HUES64 (cell line): ENCODE measurements at regions not wholly inside any gene's neighbourhood (a gene's known extent, or its start where the extent isn't known, plus 50 kb on each side); places are given as distances from the start of the nearest gene placed in this dataset.

ENCODE experiments used
- H3K27ac ChIP-seq: 2 replicates; pipeline ENCODE4 v1.7.0; 2013; ENCODE audit warnings: low read depth, low read length, inconsistent platforms
- H3K27me3 ChIP-seq: 2 replicates; pipeline ENCODE4 v1.6.1; 2013; ENCODE audit warnings: mild to moderate bottlenecking, low read length; ENCODE audit not compliant: insufficient read depth
- H3K36me3 ChIP-seq: 2 replicates; pipeline ENCODE4 v1.6.1; 2013; ENCODE audit warnings: mild to moderate bottlenecking, low read length; ENCODE audit not compliant: insufficient read depth
- H3K4me1 ChIP-seq: 2 replicates; pipeline ENCODE4 v1.6.1; 2013; ENCODE audit warnings: mild to moderate bottlenecking, low read length, moderate library complexity; ENCODE audit not compliant: insufficient read depth
- H3K4me3 ChIP-seq: 2 replicates; pipeline ENCODE4 v1.5.1; 2013; ENCODE audit warnings: mild to moderate bottlenecking, low read length, moderate library complexity
- H3K9ac ChIP-seq: 2 replicates; pipeline ENCODE4 v1.6.1; 2013; ENCODE audit warnings: mild to moderate bottlenecking, low read depth, low read length
- H3K9me3 ChIP-seq: 2 replicates; pipeline ENCODE4 v1.6.1; 2013; ENCODE audit warnings: low read depth, low read length; ENCODE audit not compliant: insufficient read depth
- WGBS: fragments of 150-250, 120-280 bp; methylation state at CpG from one replicate; pipeline ENCODE4 v1.1.7; 2013; ENCODE audit warnings: missing lambda C conversion rate; 5-methylcytosine and 5-hydroxymethylcytosine counted together

DNA sequence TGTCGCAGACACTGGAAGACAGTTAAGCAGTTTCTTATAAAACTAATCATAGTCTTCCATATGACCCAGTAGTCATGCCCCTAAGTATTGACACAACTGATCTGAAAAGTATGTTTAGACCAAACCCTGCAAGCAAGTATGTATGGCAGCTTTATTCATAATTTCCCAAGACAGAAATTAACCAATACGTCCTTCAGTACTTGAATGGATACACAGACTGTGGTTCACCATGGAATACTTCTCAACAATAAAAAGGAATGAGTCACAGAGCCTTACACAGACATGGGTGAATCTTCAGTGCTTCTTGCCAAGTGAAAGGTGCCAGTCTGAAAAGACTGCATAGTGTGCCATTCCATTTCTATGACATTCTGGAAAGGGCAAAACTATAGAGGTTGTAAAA is 50.2 kb upstream of the AKR1E2 start:
- peaks cover 6% of the 10 kb centered on the region; the same call in 1 of the 2 replicates for H3K4me1 ChIP-seq
- H3K27me3 ChIP-seq = no peaks in the 10 kb centered on the region
- H3K27ac ChIP-seq = no peak overlapping the region
- H3K9me3 ChIP-seq = no peaks in the 10 kb centered on the region
- no peaks in the 10 kb centered on the region for H3K36me3 ChIP-seq
- WGBS = 93% methylated on average over 2 of the region's 2 CpGs
- H3K9ac ChIP-seq = no peak overlapping the region
- no peak overlapping the region for H3K4me3 ChIP-seq

DNA sequence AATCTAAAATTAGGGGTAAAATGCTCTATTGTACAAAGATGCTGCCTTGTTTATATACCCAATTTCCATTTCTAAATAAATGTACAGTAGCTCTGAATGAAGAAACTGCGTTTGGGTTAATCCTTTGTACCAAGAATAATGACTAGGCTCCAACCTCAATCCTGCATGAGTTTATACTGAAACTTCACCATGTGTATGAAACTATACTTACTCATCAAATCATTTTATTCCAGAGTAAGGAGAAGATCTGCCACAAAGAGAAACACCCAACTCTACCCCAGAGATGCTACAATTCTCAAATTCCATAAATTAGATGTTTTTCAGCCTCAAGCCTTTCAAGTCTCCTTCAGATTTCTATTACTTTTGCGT is 53.8 kb upstream of the AKR1E2 start:
- H3K27ac ChIP-seq = no peak overlapping the region
- no peaks in the 10 kb centered on the region for H3K36me3 ChIP-seq
- no peaks in the 10 kb centered on the region for H3K27me3 ChIP-seq
- WGBS = 90% methylated on average over 2 of the region's 2 CpGs
- no peaks in the 10 kb centered on the region for H3K9me3 ChIP-seq
- H3K9ac ChIP-seq = no peak overlapping the region
- H3K4me1 ChIP-seq = peaks cover 18% of the 10 kb centered on the region
- no peak overlapping the region for H3K4me3 ChIP-seq

DNA sequence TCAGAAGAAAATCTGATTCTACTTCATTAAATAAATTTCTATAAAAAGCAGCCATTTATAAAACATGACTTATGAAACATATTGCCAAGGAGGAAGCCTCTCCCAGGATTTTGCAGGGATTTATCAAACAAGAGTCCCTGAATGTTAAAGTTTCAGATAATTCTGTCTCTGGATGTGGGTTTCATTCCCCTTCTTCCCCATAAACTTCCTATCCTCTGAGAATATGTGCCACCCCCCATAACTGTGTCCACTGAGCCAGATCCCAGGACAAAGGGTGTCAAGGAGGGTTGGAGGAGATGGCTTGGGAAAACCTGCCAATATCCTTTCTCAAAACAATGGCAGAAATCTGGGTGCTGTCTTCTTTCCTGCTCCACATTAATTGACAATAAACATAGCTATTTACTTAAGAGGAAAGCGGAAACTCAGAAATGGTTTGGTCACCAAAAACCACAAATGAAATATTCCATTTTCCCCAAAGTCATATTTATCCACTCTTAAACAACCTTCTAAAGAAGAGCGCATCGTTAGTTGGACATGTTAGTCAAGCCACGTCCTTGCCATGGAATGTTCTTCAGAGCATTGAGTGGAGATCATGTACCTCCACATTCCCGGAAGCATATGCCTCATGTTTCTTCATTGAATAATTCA is 54.3 kb upstream of the AKR1E2 start:
- Histone ChIP-seq H3K27ac (no peak overlapping the region), H3K36me3 (no peaks in the 10 kb centered on the region), H3K27me3 (no peaks in the 10 kb centered on the region), H3K4me3 (no peak overlapping the region), H3K4me1 (peaks cover 18% of the 10 kb centered on the region), H3K9me3 (no peaks in the 10 kb centered on the region), H3K9ac (no peak overlapping the region)
- WGBS = 73% methylated on average over 5 of the region's 5 CpGs

DNA sequence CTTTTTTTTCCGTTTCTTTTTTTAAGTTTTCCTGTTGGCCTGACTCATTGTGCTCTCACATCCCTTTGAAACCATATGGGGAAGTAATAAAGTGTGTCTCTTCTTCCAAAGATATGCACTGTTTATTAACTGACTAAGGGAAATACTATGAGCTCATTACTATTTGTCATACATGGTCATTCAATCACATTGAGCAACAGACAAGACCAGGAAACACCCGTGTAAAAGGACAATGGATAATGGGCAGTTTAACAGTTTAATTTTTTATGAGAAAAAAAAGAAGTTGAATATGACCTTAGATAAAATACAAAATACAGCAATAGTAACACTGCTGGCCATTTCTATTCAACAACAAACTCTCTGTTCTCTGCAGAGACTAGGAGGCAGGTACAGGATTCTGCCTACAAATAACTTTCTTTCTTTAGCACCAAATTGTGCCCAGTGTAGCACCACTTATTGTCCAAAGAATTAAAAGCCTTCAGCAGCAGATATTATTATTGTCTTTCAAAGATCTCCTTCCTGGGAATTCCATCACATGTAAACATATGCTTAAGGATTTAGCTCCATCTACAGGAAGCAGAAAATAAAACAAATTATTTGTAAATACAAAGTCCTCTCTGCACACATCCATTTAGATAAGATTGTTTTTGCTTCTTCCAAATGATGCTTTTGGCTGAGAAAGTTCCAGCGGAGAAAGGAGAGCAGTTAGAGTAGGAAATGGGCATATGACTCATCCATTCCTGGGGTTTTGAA is 55.0 kb upstream of the AKR1E2 start:
- H3K9ac ChIP-seq = no peak overlapping the region
- no peaks in the 10 kb centered on the region for H3K36me3 ChIP-seq
- H3K27me3 ChIP-seq = no peaks in the 10 kb centered on the region
- no peaks in the 10 kb centered on the region for H3K9me3 ChIP-seq
- H3K4me3 ChIP-seq = no peak overlapping the region
- peaks cover 18% of the 10 kb centered on the region for H3K4me1 ChIP-seq
- 100% methylated on average over 1 of the region's 3 CpGs for WGBS
- H3K27ac ChIP-seq = no peak overlapping the region

DNA sequence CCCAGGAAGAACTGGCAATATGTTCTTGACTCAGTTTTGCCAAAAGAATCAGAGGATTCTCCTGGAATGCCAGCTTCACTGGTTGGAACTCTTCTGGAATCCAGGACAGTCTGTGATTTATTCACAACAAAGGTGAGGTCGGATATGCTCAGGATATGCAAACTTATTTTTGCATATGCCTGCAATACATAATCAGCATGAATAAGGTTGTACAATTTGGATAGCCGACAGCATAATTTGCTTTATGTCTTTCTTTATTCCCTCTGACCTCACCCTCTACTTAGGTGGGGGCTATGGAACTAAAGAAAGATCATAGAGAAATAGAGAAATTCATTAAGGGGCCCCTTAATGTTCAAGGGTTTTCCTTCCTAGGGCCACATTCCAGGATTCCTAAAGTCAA is 57.6 kb upstream of the AKR1E2 start:
- no peak overlapping the region for H3K4me3 ChIP-seq
- H3K27me3 ChIP-seq = no peaks in the 10 kb centered on the region
- no peak overlapping the region for H3K9ac ChIP-seq
- 93% methylated on average over 1 of the region's 2 CpGs for WGBS
- H3K36me3 ChIP-seq = no peaks in the 10 kb centered on the region
- no peaks in the 10 kb centered on the region for H3K9me3 ChIP-seq
- H3K4me1 ChIP-seq = peaks cover 18% of the 10 kb centered on the region
- H3K27ac ChIP-seq = no peak overlapping the region

DNA sequence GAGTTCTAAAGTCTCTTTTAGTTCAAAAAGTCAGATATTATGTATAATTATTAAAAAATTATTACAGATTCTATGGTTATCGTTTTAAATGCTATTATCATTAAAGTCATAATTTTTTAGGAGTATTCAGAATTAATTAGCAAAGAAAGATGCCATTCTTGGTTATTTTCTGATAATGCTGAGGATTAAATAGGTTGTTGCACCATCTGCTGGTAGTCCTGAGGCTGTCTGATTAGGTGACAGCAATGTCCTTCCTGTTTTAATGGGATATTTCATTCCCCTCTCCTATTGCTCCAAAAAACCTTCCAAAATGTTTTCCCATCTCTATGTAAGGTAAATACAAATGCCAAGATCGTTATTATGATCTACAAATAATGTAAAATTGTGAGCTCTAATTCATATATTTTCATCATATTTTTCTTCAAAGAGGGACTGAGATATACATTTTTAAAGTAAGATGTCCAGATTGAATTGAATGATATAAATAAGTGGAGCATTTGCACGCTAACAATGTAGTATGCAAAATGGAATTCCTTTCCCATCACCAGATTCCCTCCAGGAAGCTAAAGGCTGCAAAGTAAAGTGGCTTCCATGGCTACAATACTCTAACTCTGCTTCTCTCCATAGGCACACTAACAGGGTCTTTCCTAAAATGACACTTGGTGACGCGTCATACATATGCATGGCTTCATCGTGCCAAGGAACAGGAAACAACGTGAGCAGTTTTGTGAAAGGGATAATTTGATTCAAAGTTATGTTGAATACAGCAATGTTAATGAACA is 58.8 kb upstream of the AKR1E2 start:
- 81% methylated on average over 5 of the region's 7 CpGs for WGBS
- no peaks in the 10 kb centered on the region for H3K36me3 ChIP-seq
- H3K27ac ChIP-seq = no peak overlapping the region
- H3K27me3 ChIP-seq = no peaks in the 10 kb centered on the region
- peaks cover 18% of the 10 kb centered on the region for H3K4me1 ChIP-seq
- no peak overlapping the region for H3K9ac ChIP-seq
- no peaks in the 10 kb centered on the region for H3K9me3 ChIP-seq
- no peak overlapping the region for H3K4me3 ChIP-seq

DNA sequence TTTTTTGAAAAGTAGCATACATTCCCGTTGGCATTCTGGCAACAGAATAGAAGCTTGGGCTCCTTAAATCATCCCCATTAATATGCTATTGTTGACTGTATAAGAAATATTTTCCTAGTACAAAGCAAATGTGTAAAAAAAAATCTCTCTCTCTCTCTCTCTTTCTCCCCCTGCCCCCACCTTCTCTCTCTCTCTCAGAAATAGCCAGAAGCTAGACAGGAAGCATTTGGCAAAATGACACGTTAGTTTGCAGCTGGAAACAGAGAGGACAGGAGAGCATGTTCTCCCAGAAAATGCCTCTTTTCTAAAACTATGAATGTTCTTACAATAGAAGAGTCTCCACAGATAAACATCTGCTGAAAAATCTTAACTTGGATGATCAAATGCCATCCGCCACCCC is 59.6 kb upstream of the AKR1E2 start:
- 91% methylated on average over 3 of the region's 3 CpGs for WGBS
- H3K36me3 ChIP-seq = no peaks in the 10 kb centered on the region
- no peak overlapping the region for H3K27ac ChIP-seq
- no peak overlapping the region for H3K9ac ChIP-seq
- no peaks in the 10 kb centered on the region for H3K27me3 ChIP-seq
- H3K9me3 ChIP-seq = no peaks in the 10 kb centered on the region
- H3K4me3 ChIP-seq = no peak overlapping the region
- H3K4me1 ChIP-seq = peaks cover 18% of the 10 kb centered on the region

DNA sequence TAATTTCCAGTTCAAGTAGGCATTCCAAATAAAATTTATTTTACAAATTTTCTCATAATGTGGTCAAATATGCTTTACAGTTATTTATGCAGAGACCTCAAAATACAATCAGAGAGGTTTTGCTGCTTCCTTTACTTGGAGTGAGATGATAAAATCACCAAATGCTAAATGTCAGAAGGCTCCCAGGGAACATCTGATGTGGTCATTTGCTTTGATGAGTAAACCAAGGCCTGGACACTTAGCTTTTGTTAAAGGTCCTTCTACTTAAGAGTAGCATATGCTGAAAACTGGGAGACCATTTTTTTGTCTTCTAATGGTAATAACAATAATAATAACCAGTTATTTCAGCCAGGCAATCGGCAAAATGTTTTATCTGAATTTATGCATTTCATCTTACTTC is 60.6 kb upstream of the AKR1E2 start:
- Histone ChIP-seq H3K36me3 (no peaks in the 10 kb centered on the region), H3K27me3 (no peaks in the 10 kb centered on the region), H3K4me1 (peaks cover 9% of the 10 kb centered on the region; the same call in 1 of the 2 replicates), H3K9ac (no peak overlapping the region), H3K4me3 (no peak overlapping the region), H3K9me3 (no peaks in the 10 kb centered on the region), H3K27ac (no peak overlapping the region)
- 100% methylated on average over 1 of the region's 1 CpG for WGBS

DNA sequence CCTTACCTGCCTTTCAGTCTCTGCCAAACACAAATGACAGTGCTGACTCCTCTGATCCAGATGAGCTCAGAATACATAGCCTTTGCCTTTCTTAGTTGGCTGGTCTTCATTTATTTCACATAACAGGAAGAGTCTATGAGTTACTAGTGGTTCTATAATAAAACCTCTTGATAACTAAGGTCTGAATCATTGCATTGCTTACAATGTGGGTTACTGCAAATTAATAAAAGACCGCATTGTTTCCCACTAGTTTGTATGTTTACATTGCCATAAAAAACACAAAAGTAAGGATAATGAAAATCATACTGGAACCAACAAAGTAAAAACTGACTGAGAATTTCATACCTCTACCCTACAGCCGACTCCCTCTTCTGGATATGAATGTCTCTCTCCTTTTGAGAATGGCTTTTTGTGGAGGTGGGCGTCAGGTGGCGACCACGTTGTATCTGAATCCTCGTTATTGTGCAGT is 62.0 kb upstream of the AKR1E2 start:
- Histone ChIP-seq H3K9me3 (no peaks in the 10 kb centered on the region), H3K27ac (no peak overlapping the region), H3K9ac (no peak overlapping the region), H3K36me3 (no peaks in the 10 kb centered on the region), H3K4me1 (peaks cover 3% of the 10 kb centered on the region; the same call in 1 of the 2 replicates), H3K27me3 (no peaks in the 10 kb centered on the region), H3K4me3 (no peak overlapping the region)
- 100% methylated on average over 6 of the region's 6 CpGs for WGBS

DNA sequence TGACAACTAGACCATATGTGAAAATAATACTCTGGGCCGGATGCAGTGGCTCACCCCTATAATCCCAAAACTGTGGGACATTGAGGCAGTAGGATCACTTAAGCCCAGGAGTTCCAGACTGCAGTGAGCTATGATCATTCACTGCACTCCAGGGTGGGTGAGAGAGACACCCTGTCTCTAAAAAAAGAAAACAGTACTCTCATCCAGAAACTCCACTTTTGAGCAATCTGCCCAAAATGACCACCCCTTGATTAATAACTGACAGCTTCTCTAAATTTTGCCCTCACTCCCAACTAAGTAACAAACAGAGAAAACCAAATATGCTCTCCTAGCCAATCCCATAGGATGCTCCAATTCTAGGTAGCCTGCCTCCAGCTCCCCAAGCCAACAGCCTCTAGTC is 62.5 kb upstream of the AKR1E2 start:
- Histone ChIP-seq H3K4me1 (no peaks in the 10 kb centered on the region), H3K27ac (no peak overlapping the region), H3K4me3 (no peak overlapping the region), H3K27me3 (no peaks in the 10 kb centered on the region), H3K9me3 (no peaks in the 10 kb centered on the region), H3K36me3 (no peaks in the 10 kb centered on the region), H3K9ac (no peak overlapping the region)
- 85% methylated on average over 1 of the region's 1 CpG for WGBS

DNA sequence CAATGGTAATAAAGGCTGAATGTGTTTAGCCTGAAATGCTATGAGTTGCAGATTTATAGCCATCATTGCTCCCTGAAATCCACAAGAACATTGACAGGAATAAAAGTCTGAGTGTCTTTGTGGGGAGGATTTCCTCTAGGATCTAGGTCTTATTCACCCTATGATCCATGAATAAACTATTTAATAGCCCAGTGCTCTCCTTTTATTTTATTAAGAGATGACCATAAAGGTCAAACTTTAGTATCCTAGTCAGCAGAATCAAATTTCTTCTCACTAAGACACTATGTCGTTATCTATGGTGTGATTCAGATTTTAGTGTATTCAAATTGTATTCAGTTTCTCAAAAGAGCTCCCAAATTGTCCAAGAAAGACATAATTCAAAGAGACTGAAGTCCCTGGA is 67.8 kb upstream of the AKR1E2 start:
- no peak overlapping the region for H3K9ac ChIP-seq
- H3K27ac ChIP-seq = no peak overlapping the region
- H3K4me1 ChIP-seq = no peaks in the 10 kb centered on the region
- no CpG with 5 or more reads among the region's 1 CpG for WGBS
- no peaks in the 10 kb centered on the region for H3K27me3 ChIP-seq
- no peaks in the 10 kb centered on the region for H3K9me3 ChIP-seq
- no peaks in the 10 kb centered on the region for H3K36me3 ChIP-seq
- H3K4me3 ChIP-seq = no peak overlapping the region
